GM21515 (cell line): ENCODE measurements at regions not wholly inside any gene's neighbourhood (a gene's known extent, or its start where the extent isn't known, plus 50 kb on each side); places are given as distances from the start of the nearest gene placed in this dataset.

ENCODE experiments used
- ATAC-seq: cut with Tn5 transposase; IDR thresholded peaks from one replicate; pipeline ENCODE4 v1.9.1; 2021; ENCODE audit not compliant: unreplicated experiment

- no peak for ATAC-seq
Observed at GRCh38 chr2:383888-384287, 96.0 kb upstream of the ALKAL2 start.

GRCh38 chr2:383178-383577 is 95.3 kb upstream of the ALKAL2 start:
- no peak for ATAC-seq

GRCh38 chr2:382728-383022 is 94.8 kb upstream of the ALKAL2 start:
- no peak for ATAC-seq

GRCh38 chr2:381941-382727 is 94.2 kb upstream of the ALKAL2 start:
- ATAC-seq: no peak

- ATAC-seq: no peak
Observed at GRCh38 chr2:381181-381580, 93.3 kb upstream of the ALKAL2 start.

- ATAC-seq: no peak
Observed at GRCh38 chr2:380772-381171, 92.9 kb upstream of the ALKAL2 start.

GRCh38 chr2:380221-380620 is 92.3 kb upstream of the ALKAL2 start:
- ATAC-seq: no peak

- no peak for ATAC-seq
Observed at GRCh38 chr2:379778-380177, 91.9 kb upstream of the ALKAL2 start.

GRCh38 chr2:378364-378763 is 90.5 kb upstream of the ALKAL2 start:
- ATAC-seq: no peak

GRCh38 chr2:377414-377813 is 89.5 kb upstream of the ALKAL2 start:
- no peak for ATAC-seq

- no peak for ATAC-seq
Observed at GRCh38 chr2:375956-376307, 88.0 kb upstream of the ALKAL2 start.

- no peak for ATAC-seq
Observed at GRCh38 chr2:375270-375955, 87.5 kb upstream of the ALKAL2 start.

GRCh38 chr2:368386-368785 is 80.5 kb upstream of the ALKAL2 start:
- no peak for ATAC-seq

- no peak for ATAC-seq
Observed at GRCh38 chr2:367246-367645, 79.4 kb upstream of the ALKAL2 start.

- ATAC-seq: no peak
Observed at GRCh38 chr2:366706-367105, 78.8 kb upstream of the ALKAL2 start.

GRCh38 chr2:365367-366275 is 77.7 kb upstream of the ALKAL2 start:
- ATAC-seq: no peak

- no peak for ATAC-seq
Observed at GRCh38 chr2:363824-364470, 76.1 kb upstream of the ALKAL2 start.

- no peak for ATAC-seq
Observed at GRCh38 chr2:362924-363323, 75.0 kb upstream of the ALKAL2 start.

- ATAC-seq: no peak
Observed at GRCh38 chr2:360124-360523, 72.2 kb upstream of the ALKAL2 start.

- ATAC-seq: no peak
Observed at GRCh38 chr2:359047-359446, 71.2 kb upstream of the ALKAL2 start.

- no peak for ATAC-seq
Observed at GRCh38 chr2:357811-358210, 69.9 kb upstream of the ALKAL2 start.
